ENCODE measurements at regions not wholly inside any gene's neighbourhood (a gene's known extent, or its start where the extent isn't known, plus 50 kb on each side); places are given as distances from the start of the nearest gene placed in this dataset.

DNA sequence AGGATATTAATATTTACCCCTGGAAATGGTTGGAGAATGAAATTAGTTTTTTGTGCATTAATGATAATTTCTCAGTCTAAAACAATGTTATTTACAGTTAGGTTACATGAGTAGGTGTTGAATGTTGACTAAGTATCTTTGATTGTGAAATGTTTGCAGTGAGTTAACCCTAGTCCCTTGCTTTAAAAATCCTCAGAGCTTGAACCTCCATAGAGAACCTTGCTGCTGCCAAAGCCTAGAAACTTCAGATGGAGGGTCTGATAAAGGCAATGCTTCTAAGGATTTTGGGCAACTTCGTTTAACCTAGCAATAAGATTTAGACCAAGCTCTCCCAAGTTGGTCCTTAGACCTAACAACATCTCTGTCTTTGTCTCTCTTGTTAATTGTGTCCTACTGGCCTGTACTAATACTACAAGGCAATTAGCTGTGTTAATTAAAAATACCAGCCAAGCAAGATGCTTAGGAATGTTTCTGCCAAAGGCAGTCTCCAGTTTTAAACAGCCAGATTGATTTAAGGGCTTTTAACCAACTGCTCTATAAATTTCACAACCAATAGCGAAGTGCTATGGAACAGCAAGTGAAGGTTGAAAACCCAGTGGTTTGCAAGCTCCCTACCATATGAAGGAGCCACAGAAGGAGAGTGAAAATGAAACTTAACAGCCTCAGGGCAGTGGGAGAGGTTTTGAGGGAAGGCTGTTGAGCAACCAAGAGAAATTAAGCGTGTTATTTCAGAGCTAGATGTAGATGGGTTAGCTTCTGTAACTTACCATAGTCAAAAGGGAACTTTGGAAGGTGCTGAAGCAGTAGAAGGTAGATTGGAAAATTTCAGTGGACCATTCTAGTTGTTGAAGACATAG, 295.9 kb upstream of the ANO5 start:
- TF ChIP-seq, protein P1, sequence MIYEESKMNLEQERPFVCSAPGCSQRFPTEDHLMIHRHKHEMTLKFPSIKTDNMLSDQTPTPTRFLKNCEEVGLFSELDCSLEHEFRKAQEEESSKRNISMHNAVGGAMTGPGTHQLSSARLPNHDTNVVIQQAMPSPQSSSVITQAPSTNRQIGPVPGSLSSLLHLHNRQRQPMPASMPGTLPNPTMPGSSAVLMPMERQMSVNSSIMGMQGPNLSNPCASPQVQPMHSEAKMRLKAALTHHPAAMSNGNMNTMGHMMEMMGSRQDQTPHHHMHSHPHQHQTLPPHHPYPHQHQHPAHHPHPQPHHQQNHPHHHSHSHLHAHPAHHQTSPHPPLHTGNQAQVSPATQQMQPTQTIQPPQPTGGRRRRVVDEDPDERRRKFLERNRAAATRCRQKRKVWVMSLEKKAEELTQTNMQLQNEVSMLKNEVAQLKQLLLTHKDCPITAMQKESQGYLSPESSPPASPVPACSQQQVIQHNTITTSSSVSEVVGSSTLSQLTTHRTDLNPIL (CRISPR knock-in tag; IDR thresholded peaks at IDR 0.05; ENCODE audit: low read depth): no peak
- no peak for TF ChIP-seq PATZ1 (CRISPR knock-in tag; IDR thresholded peaks at IDR 0.05; ENCODE audit: borderline replicate concordance)
- TF ChIP-seq TOX (CRISPR knock-in tag; IDR thresholded peaks at IDR 0.05; ENCODE audit: borderline replicate concordance): no peak
- no peak for TF ChIP-seq ESRRG (CRISPR knock-in tag; IDR thresholded peaks at IDR 0.05)
- TF ChIP-seq TCF4 (CRISPR knock-in tag; IDR thresholded peaks at IDR 0.05; ENCODE audit: borderline replicate concordance): no peak
- TF ChIP-seq PPARA (CRISPR knock-in tag; IDR thresholded peaks at IDR 0.05; ENCODE audit: borderline replicate concordance): no peak
- TF ChIP-seq, protein P2, sequence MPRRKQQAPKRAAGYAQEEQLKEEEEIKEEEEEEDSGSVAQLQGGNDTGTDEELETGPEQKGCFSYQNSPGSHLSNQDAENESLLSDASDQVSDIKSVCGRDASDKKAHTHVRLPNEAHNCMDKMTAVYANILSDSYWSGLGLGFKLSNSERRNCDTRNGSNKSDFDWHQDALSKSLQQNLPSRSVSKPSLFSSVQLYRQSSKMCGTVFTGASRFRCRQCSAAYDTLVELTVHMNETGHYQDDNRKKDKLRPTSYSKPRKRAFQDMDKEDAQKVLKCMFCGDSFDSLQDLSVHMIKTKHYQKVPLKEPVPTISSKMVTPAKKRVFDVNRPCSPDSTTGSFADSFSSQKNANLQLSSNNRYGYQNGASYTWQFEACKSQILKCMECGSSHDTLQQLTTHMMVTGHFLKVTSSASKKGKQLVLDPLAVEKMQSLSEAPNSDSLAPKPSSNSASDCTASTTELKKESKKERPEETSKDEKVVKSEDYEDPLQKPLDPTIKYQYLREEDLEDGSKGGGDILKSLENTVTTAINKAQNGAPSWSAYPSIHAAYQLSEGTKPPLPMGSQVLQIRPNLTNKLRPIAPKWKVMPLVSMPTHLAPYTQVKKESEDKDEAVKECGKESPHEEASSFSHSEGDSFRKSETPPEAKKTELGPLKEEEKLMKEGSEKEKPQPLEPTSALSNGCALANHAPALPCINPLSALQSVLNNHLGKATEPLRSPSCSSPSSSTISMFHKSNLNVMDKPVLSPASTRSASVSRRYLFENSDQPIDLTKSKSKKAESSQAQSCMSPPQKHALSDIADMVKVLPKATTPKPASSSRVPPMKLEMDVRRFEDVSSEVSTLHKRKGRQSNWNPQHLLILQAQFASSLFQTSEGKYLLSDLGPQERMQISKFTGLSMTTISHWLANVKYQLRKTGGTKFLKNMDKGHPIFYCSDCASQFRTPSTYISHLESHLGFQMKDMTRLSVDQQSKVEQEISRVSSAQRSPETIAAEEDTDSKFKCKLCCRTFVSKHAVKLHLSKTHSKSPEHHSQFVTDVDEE (CRISPR knock-in tag; IDR thresholded peaks at IDR 0.05): no peak
- no peak for TF ChIP-seq OSR1 (CRISPR knock-in tag; IDR thresholded peaks at IDR 0.05)
- TF ChIP-seq ZFP30 (CRISPR knock-in tag; IDR thresholded peaks at IDR 0.05): no peak
- TF ChIP-seq RARB (CRISPR knock-in tag; IDR thresholded peaks at IDR 0.05): no peak
- no peak for ATAC-seq

- no peak for ATAC-seq
- TF ChIP-seq SNAI2 (CRISPR knock-in tag; IDR thresholded peaks at IDR 0.05): no peak
- no peak for TF ChIP-seq PATZ1 (CRISPR knock-in tag; IDR thresholded peaks at IDR 0.05; ENCODE audit: borderline replicate concordance)
- no peak for TF ChIP-seq ZFP30 (CRISPR knock-in tag; IDR thresholded peaks at IDR 0.05)
- TF ChIP-seq TCF4 (CRISPR knock-in tag; IDR thresholded peaks at IDR 0.05; ENCODE audit: borderline replicate concordance): no peak
- no peak for TF ChIP-seq ISL1 (CRISPR knock-in tag; IDR thresholded peaks at IDR 0.05)
- no peak for TF ChIP-seq RARB (CRISPR knock-in tag; IDR thresholded peaks at IDR 0.05)
- TF ChIP-seq OSR1 (CRISPR knock-in tag; IDR thresholded peaks at IDR 0.05): no peak
- TF ChIP-seq BACH2 (CRISPR knock-in tag; IDR thresholded peaks at IDR 0.05; ENCODE audit: borderline replicate concordance): no peak
- TF ChIP-seq ZFP3 (CRISPR knock-in tag; IDR thresholded peaks at IDR 0.05): no peak
- no peak for TF ChIP-seq TOX (CRISPR knock-in tag; IDR thresholded peaks at IDR 0.05; ENCODE audit: borderline replicate concordance)
- TF ChIP-seq, protein P1 (CRISPR knock-in tag; IDR thresholded peaks at IDR 0.05; ENCODE audit: low read depth): no peak
- no peak for TF ChIP-seq PPARA (CRISPR knock-in tag; IDR thresholded peaks at IDR 0.05; ENCODE audit: borderline replicate concordance)
- TF ChIP-seq ZNF8 (CRISPR knock-in tag; IDR thresholded peaks at IDR 0.05): no peak
- TF ChIP-seq CSDC2 (CRISPR knock-in tag; IDR thresholded peaks at IDR 0.05): no peak
These were observed 295.1 kb upstream of the ANO5 start for GRCh38 chr11:21897752-21898151.

- ATAC-seq: no peak
These were observed 284.7 kb upstream of the ANO5 start for GRCh38 chr11:21908211-21908610.

GRCh38 chr11:21909145-21909544, 283.7 kb upstream of the ANO5 start:
- no peak for TF ChIP-seq ISL1 (CRISPR knock-in tag; IDR thresholded peaks at IDR 0.05)
- ATAC-seq: no peak

More at GRCh38 chr11:21908211-21908610, 284.7 kb upstream of the ANO5 start:
- TF ChIP-seq ZNF565 (CRISPR knock-in tag; conservative IDR thresholded peaks at IDR 0.05; ENCODE audit: low read depth): no peak
- TF ChIP-seq SNAI2 (CRISPR knock-in tag; IDR thresholded peaks at IDR 0.05): no peak
- TF ChIP-seq ESRRG (CRISPR knock-in tag; IDR thresholded peaks at IDR 0.05): no peak
